ENCODE measurements at regions not wholly inside any gene's neighbourhood (a gene's known extent, or its start where the extent isn't known, plus 50 kb on each side); places are given as distances from the start of the nearest gene placed in this dataset.

- no peak for DNase-seq (ENCODE audit: low read depth)
- TF ChIP-seq, protein P1, sequence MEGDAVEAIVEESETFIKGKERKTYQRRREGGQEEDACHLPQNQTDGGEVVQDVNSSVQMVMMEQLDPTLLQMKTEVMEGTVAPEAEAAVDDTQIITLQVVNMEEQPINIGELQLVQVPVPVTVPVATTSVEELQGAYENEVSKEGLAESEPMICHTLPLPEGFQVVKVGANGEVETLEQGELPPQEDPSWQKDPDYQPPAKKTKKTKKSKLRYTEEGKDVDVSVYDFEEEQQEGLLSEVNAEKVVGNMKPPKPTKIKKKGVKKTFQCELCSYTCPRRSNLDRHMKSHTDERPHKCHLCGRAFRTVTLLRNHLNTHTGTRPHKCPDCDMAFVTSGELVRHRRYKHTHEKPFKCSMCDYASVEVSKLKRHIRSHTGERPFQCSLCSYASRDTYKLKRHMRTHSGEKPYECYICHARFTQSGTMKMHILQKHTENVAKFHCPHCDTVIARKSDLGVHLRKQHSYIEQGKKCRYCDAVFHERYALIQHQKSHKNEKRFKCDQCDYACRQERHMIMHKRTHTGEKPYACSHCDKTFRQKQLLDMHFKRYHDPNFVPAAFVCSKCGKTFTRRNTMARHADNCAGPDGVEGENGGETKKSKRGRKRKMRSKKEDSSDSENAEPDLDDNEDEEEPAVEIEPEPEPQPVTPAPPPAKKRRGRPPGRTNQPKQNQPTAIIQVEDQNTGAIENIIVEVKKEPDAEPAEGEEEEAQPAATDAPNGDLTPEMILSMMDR (IDR thresholded peaks at IDR 0.05; ENCODE audit: insufficient read depth, low read depth, low read length, missing control alignments), result no peak
- H3K4me3 ChIP-seq (ENCODE audit: low read length), result no peak overlapping the region
These were observed 114.1 kb upstream of the NRP1 start for GRCh38 chr10:33448421-33449140.

DNA sequence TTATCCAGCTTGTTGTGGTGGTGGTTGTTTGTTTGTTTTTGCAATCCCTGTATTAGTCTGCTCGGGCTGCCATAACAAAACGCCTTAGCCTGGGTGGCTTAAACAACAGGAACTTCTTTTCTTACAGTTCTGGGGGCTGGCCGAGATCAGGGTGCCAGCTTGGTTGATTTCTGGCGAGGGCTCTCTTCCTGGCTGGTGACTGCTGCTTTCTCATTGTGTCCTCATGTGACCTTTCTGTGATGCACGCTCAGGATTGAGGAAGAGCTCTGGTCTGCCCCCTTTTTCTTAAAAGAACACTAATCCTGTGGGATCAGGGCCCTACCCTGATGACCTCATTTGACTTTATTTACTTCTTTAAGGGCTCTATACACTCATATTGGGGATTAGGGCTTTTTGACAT lies 107.1 kb upstream of the NRP1 start:
- TF ChIP-seq, protein P1 (IDR thresholded peaks at IDR 0.05; ENCODE audit: insufficient read depth, low read depth, low read length, missing control alignments), result no peak
- DNase-seq (ENCODE audit: low read depth), result peak; percentile 8
- H3K4me3 ChIP-seq (ENCODE audit: low read length), result no peak overlapping the region

DNA sequence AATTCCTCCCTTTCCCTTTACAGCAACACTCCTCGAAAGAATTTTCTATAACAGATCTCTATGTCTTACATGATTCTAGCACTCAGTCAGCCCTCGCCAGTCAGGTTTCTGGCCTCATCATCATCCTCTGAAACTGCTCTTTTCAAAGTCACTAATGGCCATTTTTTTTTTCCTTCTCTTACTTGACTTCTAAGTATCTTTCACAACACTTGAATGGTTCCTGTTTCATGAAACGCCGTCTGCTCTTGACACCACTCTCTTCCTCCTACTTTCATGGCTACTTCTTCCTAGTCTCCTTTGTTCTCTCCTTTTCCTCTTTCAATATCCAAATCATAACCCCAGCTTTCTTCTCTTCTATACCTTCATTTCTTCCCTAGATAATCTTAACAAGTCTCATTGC lies 100.5 kb upstream of the NRP1 start:
- no peak overlapping the region for H3K4me3 ChIP-seq (ENCODE audit: low read length)
- TF ChIP-seq, protein P1 (IDR thresholded peaks at IDR 0.05; ENCODE audit: insufficient read depth, low read depth, low read length, missing control alignments), result no peak
- DNase-seq (ENCODE audit: low read depth), result no peak

DNA sequence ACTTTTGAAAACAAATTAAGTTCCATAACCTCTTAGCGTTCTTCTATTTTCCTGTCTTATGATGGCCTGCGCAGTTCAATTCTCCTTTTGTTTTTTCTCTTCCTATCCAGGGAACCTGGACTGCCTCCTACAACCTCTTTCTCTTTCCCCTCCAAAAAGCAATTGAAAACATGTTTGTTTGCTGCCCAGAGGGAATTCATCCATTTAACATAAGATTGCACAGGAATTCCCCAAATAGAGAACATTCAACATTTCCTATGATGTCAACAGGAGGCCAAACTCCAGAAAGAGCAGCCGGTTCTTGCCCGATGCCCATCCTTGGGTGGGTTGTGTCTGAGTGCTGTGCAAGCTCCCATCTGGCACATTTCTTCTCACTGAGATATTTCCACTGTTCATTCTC lies 94.2 kb upstream of the NRP1 start:
- TF ChIP-seq, protein P1 (IDR thresholded peaks at IDR 0.05; ENCODE audit: insufficient read depth, low read depth, low read length, missing control alignments), result no peak
- no peak overlapping the region for H3K4me3 ChIP-seq (ENCODE audit: low read length)
- DNase-seq (ENCODE audit: low read depth), result no peak

DNA sequence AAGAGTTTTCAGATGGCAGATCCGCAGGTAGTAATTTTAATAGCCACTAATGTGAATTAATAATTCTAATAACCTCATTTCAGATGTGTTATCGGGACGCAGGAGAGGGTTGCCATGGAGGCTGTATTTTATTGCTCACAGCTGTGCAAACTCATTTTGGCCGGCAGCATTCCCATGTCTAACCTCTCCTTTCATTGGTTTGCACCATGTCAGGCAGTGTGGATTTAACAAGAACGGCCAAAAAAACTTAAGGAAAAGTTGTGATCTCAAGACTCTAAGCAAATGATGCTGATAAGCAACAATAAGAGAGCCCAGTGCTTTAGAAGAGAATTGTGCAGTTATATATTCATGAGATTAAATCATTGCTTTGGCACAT lies 88.7 kb upstream of the NRP1 start:
- no peak for DNase-seq (ENCODE audit: low read depth)
- TF ChIP-seq, protein P1 (IDR thresholded peaks at IDR 0.05; ENCODE audit: insufficient read depth, low read depth, low read length, missing control alignments), result no peak
- H3K4me3 ChIP-seq (ENCODE audit: low read length), result no peak overlapping the region

DNA sequence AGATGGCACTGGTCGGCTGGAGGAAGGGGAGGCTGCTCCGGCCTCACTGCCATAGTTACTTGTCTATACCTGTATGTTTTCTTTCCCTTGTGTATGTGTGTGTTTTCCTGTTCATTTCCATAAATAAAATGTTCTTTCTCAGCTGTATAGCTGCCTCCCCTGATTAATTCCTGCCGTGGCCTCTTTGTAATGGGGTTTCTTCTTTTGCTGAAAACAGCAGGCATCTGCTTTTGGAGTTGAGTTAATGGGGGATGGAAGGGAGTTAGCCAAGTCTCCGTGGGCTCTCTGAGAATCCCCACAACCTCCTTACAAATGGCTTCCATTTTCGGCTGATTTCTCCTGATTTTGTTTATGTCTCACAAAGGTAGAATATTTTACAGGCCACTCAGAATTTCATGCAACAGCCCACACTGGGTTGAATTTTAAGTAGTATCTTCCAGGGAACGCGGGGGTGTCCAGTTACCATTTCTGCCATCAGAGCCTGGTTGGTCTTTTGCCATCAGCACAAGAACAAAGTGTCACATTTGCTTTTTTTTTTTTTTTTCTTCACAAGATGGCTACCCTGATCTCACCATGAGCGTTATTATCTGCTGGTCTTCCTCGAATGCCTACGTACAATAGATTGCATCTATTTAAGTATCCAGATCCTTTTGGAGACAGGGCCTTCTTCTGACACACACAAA lies 88.1 kb upstream of the NRP1 start:
- TF ChIP-seq, protein P1 (IDR thresholded peaks at IDR 0.05; ENCODE audit: insufficient read depth, low read depth, low read length, missing control alignments), result no peak
- DNase-seq (ENCODE audit: low read depth), result no peak
- H3K4me3 ChIP-seq (ENCODE audit: low read length), result no peak overlapping the region

All from epithelial cell of esophagus (primary cell).